ENCODE measurements at regions not wholly inside any gene's neighbourhood (a gene's known extent, or its start where the extent isn't known, plus 50 kb on each side); places are given as distances from the start of the nearest gene placed in this dataset.
"Not testable (repeated sequence)": the region's sequence is repeated elsewhere in the genome, so short reads cannot be mapped to it uniquely, and the experiment has no call there.

- intact Hi-C loops (cut with DNase I) = no loop called here
- DNase-seq (ENCODE audit: missing footprints) (no peak), ATAC-seq (no peak)
Measured at GRCh38 chr1:224791362-224791941, 138.0 kb upstream of the DNAH14 start.

- no peak for ATAC-seq
- intact Hi-C loops (cut with DNase I) = no loop called here
- no peak for DNase-seq (ENCODE audit: missing footprints)
Measured at GRCh38 chr1:224795591-224795990, 133.9 kb upstream of the DNAH14 start.

GRCh38 chr1:224799083-224799482 is 130.4 kb upstream of the DNAH14 start:
- intact Hi-C loops (cut with DNase I) = no loop called here
- no peak for DNase-seq (ENCODE audit: missing footprints)
- no peak for ATAC-seq

- DNase-seq (ENCODE audit: missing footprints) (no peak), ATAC-seq (no peak)
- intact Hi-C loops (cut with DNase I) = no loop called here
Measured at GRCh38 chr1:224800486-224801119, 128.9 kb upstream of the DNAH14 start.

GRCh38 chr1:224801844-224802490 is 127.5 kb upstream of the DNAH14 start:
- DNase-seq (ENCODE audit: missing footprints) (no peak), ATAC-seq (no peak)
- intact Hi-C loops (cut with DNase I) = no loop called here

GRCh38 chr1:224802617-224803016 is 126.9 kb upstream of the DNAH14 start:
- ATAC-seq = no peak
- intact Hi-C loops (cut with DNase I) = no loop called here

GRCh38 chr1:224804220-224804619 is 125.3 kb upstream of the DNAH14 start:
- intact Hi-C loops (cut with DNase I) = no loop called here
- ATAC-seq (no peak), DNase-seq (ENCODE audit: missing footprints) (no peak)

More at GRCh38 chr1:224802617-224803016, 126.9 kb upstream of the DNAH14 start:
- no peak for DNase-seq (ENCODE audit: missing footprints)

GRCh38 chr1:224805889-224806288 is 123.6 kb upstream of the DNAH14 start:
- intact Hi-C loops (cut with DNase I) = no loop called here
- DNase-seq (ENCODE audit: missing footprints) (no peak), ATAC-seq (no peak)

- DNase-seq (ENCODE audit: missing footprints) (no peak), ATAC-seq (no peak)
- intact Hi-C loops (cut with DNase I) = no loop called here
Measured at GRCh38 chr1:224809137-224809536, 120.3 kb upstream of the DNAH14 start.

- intact Hi-C loops (cut with DNase I) = no loop called here
- DNase-seq (ENCODE audit: missing footprints) (no peak), ATAC-seq (no peak)
Measured at GRCh38 chr1:224809613-224810012, 119.9 kb upstream of the DNAH14 start.

GRCh38 chr1:224811564-224811963 is 117.9 kb upstream of the DNAH14 start:
- no peak for ATAC-seq
- no peak for DNase-seq (ENCODE audit: missing footprints)
- intact Hi-C loops (cut with DNase I) = no loop called here

GRCh38 chr1:224815647-224816046 is 113.8 kb upstream of the DNAH14 start:
- ATAC-seq (no peak), DNase-seq (ENCODE audit: missing footprints) (no peak)
- intact Hi-C loops (cut with DNase I) = no loop called here

- intact Hi-C loops (cut with DNase I) = no loop called here
- ATAC-seq (no peak), DNase-seq (ENCODE audit: missing footprints) (no peak)
Measured at GRCh38 chr1:224816062-224816461, 113.4 kb upstream of the DNAH14 start.

GRCh38 chr1:224817382-224817781 is 112.1 kb upstream of the DNAH14 start:
- intact Hi-C loops (cut with DNase I) = no loop called here
- no peak for DNase-seq (ENCODE audit: missing footprints)
- no peak for ATAC-seq

- intact Hi-C loops (cut with DNase I) = no loop called here
- ATAC-seq = no peak
- DNase-seq (ENCODE audit: missing footprints) = no peak
Measured at GRCh38 chr1:224819861-224820260, 109.6 kb upstream of the DNAH14 start.

- no peak for ATAC-seq
- intact Hi-C loops (cut with DNase I) = no loop called here
Measured at GRCh38 chr1:224820341-224820740, 109.1 kb upstream of the DNAH14 start.

GRCh38 chr1:224821751-224822150 is 107.7 kb upstream of the DNAH14 start:
- DNase-seq (ENCODE audit: missing footprints); intact Hi-C loops (cut with DNase I): not testable (repeated sequence)

More at GRCh38 chr1:224820341-224820740, 109.1 kb upstream of the DNAH14 start:
- no peak for DNase-seq (ENCODE audit: missing footprints)

GRCh38 chr1:224825525-224826000 is 103.9 kb upstream of the DNAH14 start:
- DNase-seq (ENCODE audit: missing footprints) (no peak), ATAC-seq (no peak)
- intact Hi-C loops (cut with DNase I) = no loop called here

More at GRCh38 chr1:224821751-224822150, 107.7 kb upstream of the DNAH14 start:
- ATAC-seq = not testable (repeated sequence)

- intact Hi-C loops (cut with DNase I) = no loop called here
Measured at GRCh38 chr1:224828691-224829090, 100.8 kb upstream of the DNAH14 start.

GRCh38 chr1:224831501-224831900 is 98.0 kb upstream of the DNAH14 start:
- ATAC-seq (no peak), DNase-seq (ENCODE audit: missing footprints) (no peak)
- intact Hi-C loops (cut with DNase I) = no loop called here

More at GRCh38 chr1:224828691-224829090, 100.8 kb upstream of the DNAH14 start:
- no peak for DNase-seq (ENCODE audit: missing footprints)
- no peak for ATAC-seq

Data from Right ventricle myocardium inferior (tissue), 1 donor.